ENCODE measurements at regions not wholly inside any gene's neighbourhood (a gene's known extent, or its start where the extent isn't known, plus 50 kb on each side); places are given as distances from the start of the nearest gene placed in this dataset.

GRCh38 chr17:53391197-53391596, 431.5 kb upstream of the KIF2B start:
- no peaks in the 10 kb centered on the region for H3K4me1 ChIP-seq
- intact Hi-C loops (cut with DNase I; ENCODE audit: low total_unique reads) (no loop called here), in situ Hi-C loops (cut with MboI; ENCODE audit: low sequenced_read_pairs in 4 of 4) (no loop called here)
- H3K9me3 ChIP-seq: no peaks in the 10 kb centered on the region
- TF ChIP-seq POLR2A (IDR thresholded peaks at IDR 0.05) (no peak), CTCF (IDR thresholded peaks at IDR 0.05 in 4 of 5, conservative IDR thresholded peaks at IDR 0.05 in 1 of 5) (no peak)
- DNase-seq (no peak), ATAC-seq (no peak)
- H3K27ac ChIP-seq: no peak overlapping the region
- no peaks in the 10 kb centered on the region for H3K27me3 ChIP-seq
- H3K36me3 ChIP-seq: no peaks in the 10 kb centered on the region
- H3K4me3 ChIP-seq: no peak overlapping the region

- no peaks in the 10 kb centered on the region for H3K4me1 ChIP-seq
- in situ Hi-C loops (cut with MboI; ENCODE audit: low sequenced_read_pairs in 4 of 4) (no loop called here), intact Hi-C loops (cut with DNase I; ENCODE audit: low total_unique reads) (no loop called here)
- DNase-seq (no peak), ATAC-seq (no peak)
- H3K27me3 ChIP-seq: no peaks in the 10 kb centered on the region
- TF ChIP-seq POLR2A (IDR thresholded peaks at IDR 0.05) (no peak), CTCF (IDR thresholded peaks at IDR 0.05 in 4 of 5, conservative IDR thresholded peaks at IDR 0.05 in 1 of 5) (no peak)
- no peak overlapping the region for H3K27ac ChIP-seq
- no peaks in the 10 kb centered on the region for H3K9me3 ChIP-seq
- no peak overlapping the region for H3K4me3 ChIP-seq
- no peaks in the 10 kb centered on the region for H3K36me3 ChIP-seq
Measured at GRCh38 chr17:53390575-53390974, 432.2 kb upstream of the KIF2B start.

- no peaks in the 10 kb centered on the region for H3K4me1 ChIP-seq
- intact Hi-C loops (cut with DNase I; ENCODE audit: low total_unique reads): no loop called here
- H3K36me3 ChIP-seq: no peaks in the 10 kb centered on the region
- no peaks in the 10 kb centered on the region for H3K27me3 ChIP-seq
- H3K27ac ChIP-seq: no peak overlapping the region
- in situ Hi-C loops (cut with MboI; ENCODE audit: low sequenced_read_pairs in 4 of 4): no loop called here
- no peak for ATAC-seq
- no peak for DNase-seq
- no peaks in the 10 kb centered on the region for H3K9me3 ChIP-seq
- TF ChIP-seq CTCF (IDR thresholded peaks at IDR 0.05 in 4 of 5, conservative IDR thresholded peaks at IDR 0.05 in 1 of 5): no peak
- no peak for TF ChIP-seq POLR2A (IDR thresholded peaks at IDR 0.05)
- no peak overlapping the region for H3K4me3 ChIP-seq
Measured at GRCh38 chr17:53387745-53388144, 435.0 kb upstream of the KIF2B start.

- Histone ChIP-seq H3K27ac (no peak overlapping the region), H3K9me3 (no peaks in the 10 kb centered on the region), H3K27me3 (no peaks in the 10 kb centered on the region), H3K36me3 (no peaks in the 10 kb centered on the region), H3K4me3 (no peak overlapping the region), H3K4me1 (no peaks in the 10 kb centered on the region)
- TF ChIP-seq CTCF (IDR thresholded peaks at IDR 0.05 in 4 of 5, conservative IDR thresholded peaks at IDR 0.05 in 1 of 5): no peak
- no peak for TF ChIP-seq POLR2A (IDR thresholded peaks at IDR 0.05)
- intact Hi-C loops (cut with DNase I; ENCODE audit: low total_unique reads): no loop called here
- ATAC-seq: no peak
- in situ Hi-C loops (cut with MboI; ENCODE audit: low sequenced_read_pairs in 4 of 4): no loop called here
- no peak for DNase-seq
Measured at GRCh38 chr17:53353919-53354351, 468.8 kb upstream of the KIF2B start.

GRCh38 chr17:53344778-53345177, 477.9 kb upstream of the KIF2B start:
- TF ChIP-seq POLR2A (IDR thresholded peaks at IDR 0.05) (no peak), CTCF (IDR thresholded peaks at IDR 0.05 in 4 of 5, conservative IDR thresholded peaks at IDR 0.05 in 1 of 5) (no peak)
- Histone ChIP-seq H3K4me1 (no peaks in the 10 kb centered on the region), H3K27ac (no peak overlapping the region), H3K36me3 (no peaks in the 10 kb centered on the region), H3K9me3 (no peaks in the 10 kb centered on the region), H3K4me3 (no peak overlapping the region), H3K27me3 (no peaks in the 10 kb centered on the region)
- in situ Hi-C loops (cut with MboI; ENCODE audit: low sequenced_read_pairs in 4 of 4): no loop called here
- no peak for ATAC-seq
- intact Hi-C loops (cut with DNase I; ENCODE audit: low total_unique reads): no loop called here
- no peak for DNase-seq
